Stimulated activated CD8-positive, alpha-beta memory T cell treated with anti-CD3 and anti-CD28 coated beads, Interleukin-7, amount 100 ng/mL, for 4 hours (primary cell): ENCODE measurements at regions not wholly inside any gene's neighbourhood (a gene's known extent, or its start where the extent isn't known, plus 50 kb on each side); places are given as distances from the start of the nearest gene placed in this dataset.

Experiments
- DNase-seq, 2 donors: peaks; one replicate each; pipeline ENCODE4 v3.0.0-alpha.2; 2020; ENCODE audit warnings: low read depth in 2 of 2

GRCh38 chr15:77764095-77764494, 131.4 kb upstream of the LINGO1 start:
- no peak for DNase-seq

- DNase-seq, result no peak
Measured at GRCh38 chr15:77762747-77763355, 130.1 kb upstream of the LINGO1 start.

GRCh38 chr15:77759896-77760592, 127.3 kb upstream of the LINGO1 start:
- DNase-seq, result no peak

- no peak for DNase-seq
Measured at GRCh38 chr15:77753939-77754338, 121.2 kb upstream of the LINGO1 start.

GRCh38 chr15:77753281-77753873, 120.7 kb upstream of the LINGO1 start:
- DNase-seq, result no peak

GRCh38 chr15:77749998-77750540, 117.4 kb upstream of the LINGO1 start:
- DNase-seq, result no peak

- DNase-seq, result no peak
Measured at GRCh38 chr15:77749236-77749997, 116.7 kb upstream of the LINGO1 start.

- DNase-seq, result no peak
Measured at GRCh38 chr15:77748078-77749064, 115.7 kb upstream of the LINGO1 start.

- no peak for DNase-seq
Measured at GRCh38 chr15:77747175-77748077, 114.7 kb upstream of the LINGO1 start.

GRCh38 chr15:77746254-77747174, 113.8 kb upstream of the LINGO1 start:
- no peak for DNase-seq

GRCh38 chr15:77744398-77744797, 111.7 kb upstream of the LINGO1 start:
- DNase-seq, result no peak

GRCh38 chr15:77742570-77742969, 109.9 kb upstream of the LINGO1 start:
- DNase-seq, result no peak

- no peak for DNase-seq
Measured at GRCh38 chr15:77742127-77742526, 109.4 kb upstream of the LINGO1 start.

- DNase-seq, result no peak
Measured at GRCh38 chr15:77741106-77741505, 108.4 kb upstream of the LINGO1 start.

GRCh38 chr15:77739591-77740378, 107.1 kb upstream of the LINGO1 start:
- DNase-seq, result no peak

GRCh38 chr15:77738441-77739302, 106.0 kb upstream of the LINGO1 start:
- no peak for DNase-seq

- no peak for DNase-seq
Measured at GRCh38 chr15:77738038-77738370, 105.3 kb upstream of the LINGO1 start.
